Smooth muscle cell (in vitro differentiated cells): ENCODE measurements at regions not wholly inside any gene's neighbourhood (a gene's known extent, or its start where the extent isn't known, plus 50 kb on each side); places are given as distances from the start of the nearest gene placed in this dataset.

Experiments used
- DNase-seq: peaks from one replicate; lab custom pipeline; 2025; ENCODE audit not compliant: unreplicated experiment; lab: John Stamatoyannopoulos, UW
- H2AFZ ChIP-seq: fragments of 200-600 bp; sonication (generic); 2 replicates; pipeline ENCODE4 v1.6.0; 2016; ENCODE audit warnings: antibody characterized with exemption, low read depth, mild to moderate bottlenecking
- H3F3A ChIP-seq: fragments of 200-600 bp; sonication (generic); 2 replicates; pipeline ENCODE4 v1.6.0; 2017; ENCODE audit warnings: antibody characterized with exemption, low read depth
- H3K27ac ChIP-seq: fragments of 200-600 bp; sonication (generic); 2 replicates; pipeline ENCODE4 v1.5.1; 2016; ENCODE audit warnings: low read depth, mild to moderate bottlenecking
- H3K27me3 ChIP-seq: fragments of 200-600 bp; sonication (generic); 2 replicates; pipeline ENCODE4 v1.6.1; 2016; ENCODE audit warnings: low read depth, mild to moderate bottlenecking
- H3K36me3 ChIP-seq: fragments of 200-600 bp; sonication (generic); 2 replicates; pipeline ENCODE4 v1.5.1; 2016; ENCODE audit warnings: low read depth
- H3K4me1 ChIP-seq: fragments of 200-600 bp; sonication (generic); 2 replicates; pipeline ENCODE4 v1.5.1; 2016; ENCODE audit warnings: low read depth
- H3K4me2 ChIP-seq: fragments of 200-600 bp; sonication (generic); 2 replicates; pipeline ENCODE4 v1.6.0; 2016; ENCODE audit warnings: mild to moderate bottlenecking
- H3K4me3 ChIP-seq: fragments of 200-600 bp; sonication (generic); 2 replicates; pipeline ENCODE4 v1.5.1; 2016; ENCODE audit warnings: mild to moderate bottlenecking
- H3K79me2 ChIP-seq: fragments of 200-600 bp; sonication (generic); 2 replicates; pipeline ENCODE4 v1.6.0; 2016; ENCODE audit warnings: low read depth, mild to moderate bottlenecking
- H3K9ac ChIP-seq: fragments of 200-600 bp; sonication (generic); 2 replicates; pipeline ENCODE4 v1.6.0; 2016; ENCODE audit warnings: low read depth
- H3K9me3 ChIP-seq: fragments of 200-600 bp; sonication (generic); replicated peaks from 2 replicates; pipeline ENCODE4 v1.5.1; 2016; ENCODE audit warnings: low read depth
- H4K20me1 ChIP-seq: fragments of 200-600 bp; sonication (generic); 2 replicates; pipeline ENCODE4 v1.6.0; 2016; ENCODE audit warnings: low read depth
- WGBS: methylation state at CpG from one replicate; pipeline ENCODE4 v1.1.7; 2016; ENCODE audit warnings: low lambda C conversion rate; 5-methylcytosine and 5-hydroxymethylcytosine counted together
- TF ChIP-seq, protein P1 (sequence below): fragments of 200-600 bp; sonication (generic); IDR thresholded peaks from 2 replicates; pipeline ENCODE4 v1.5.1; 2017; ENCODE audit warnings: borderline replicate concordance, mild to moderate bottlenecking, antibody characterized with exemption; ENCODE audit not compliant: insufficient read depth, poor library complexity, severe bottlenecking

GRCh38 chr2:2874805-2875204, 502.8 kb downstream of the EIPR1 start:
- Histone ChIP-seq H3K4me3 (no peak overlapping the region), H3K4me1 (no peaks in the 10 kb centered on the region), H2AFZ (no peak overlapping the region), H3K27ac (no peak overlapping the region), H3K79me2 (no peaks in the 10 kb centered on the region), H3F3A (no peaks in the 10 kb centered on the region), H4K20me1 (no peaks in the 10 kb centered on the region), H3K27me3 (no peaks in the 10 kb centered on the region), H3K36me3 (no peaks in the 10 kb centered on the region), H3K9ac (no peak overlapping the region), H3K9me3 (no peaks in the 10 kb centered on the region), H3K4me2 (no peak overlapping the region)
- TF ChIP-seq, protein P1, sequence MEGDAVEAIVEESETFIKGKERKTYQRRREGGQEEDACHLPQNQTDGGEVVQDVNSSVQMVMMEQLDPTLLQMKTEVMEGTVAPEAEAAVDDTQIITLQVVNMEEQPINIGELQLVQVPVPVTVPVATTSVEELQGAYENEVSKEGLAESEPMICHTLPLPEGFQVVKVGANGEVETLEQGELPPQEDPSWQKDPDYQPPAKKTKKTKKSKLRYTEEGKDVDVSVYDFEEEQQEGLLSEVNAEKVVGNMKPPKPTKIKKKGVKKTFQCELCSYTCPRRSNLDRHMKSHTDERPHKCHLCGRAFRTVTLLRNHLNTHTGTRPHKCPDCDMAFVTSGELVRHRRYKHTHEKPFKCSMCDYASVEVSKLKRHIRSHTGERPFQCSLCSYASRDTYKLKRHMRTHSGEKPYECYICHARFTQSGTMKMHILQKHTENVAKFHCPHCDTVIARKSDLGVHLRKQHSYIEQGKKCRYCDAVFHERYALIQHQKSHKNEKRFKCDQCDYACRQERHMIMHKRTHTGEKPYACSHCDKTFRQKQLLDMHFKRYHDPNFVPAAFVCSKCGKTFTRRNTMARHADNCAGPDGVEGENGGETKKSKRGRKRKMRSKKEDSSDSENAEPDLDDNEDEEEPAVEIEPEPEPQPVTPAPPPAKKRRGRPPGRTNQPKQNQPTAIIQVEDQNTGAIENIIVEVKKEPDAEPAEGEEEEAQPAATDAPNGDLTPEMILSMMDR = no peak
- 97% methylated on average over 8 of the region's 12 CpGs for WGBS
- DNase-seq = no peak

- Histone ChIP-seq H3K27ac (no peak overlapping the region), H3K4me3 (no peak overlapping the region), H3K79me2 (no peaks in the 10 kb centered on the region), H3K36me3 (no peaks in the 10 kb centered on the region), H3K4me2 (no peak overlapping the region), H3F3A (no peaks in the 10 kb centered on the region), H4K20me1 (no peaks in the 10 kb centered on the region), H2AFZ (no peak overlapping the region), H3K4me1 (no peaks in the 10 kb centered on the region), H3K9me3 (no peaks in the 10 kb centered on the region), H3K9ac (no peak overlapping the region), H3K27me3 (no peaks in the 10 kb centered on the region)
- no peak for DNase-seq
- 90% methylated on average over 10 of the region's 10 CpGs for WGBS
- TF ChIP-seq, protein P1 = no peak
Measured at GRCh38 chr2:2874341-2874740, 503.3 kb downstream of the EIPR1 start.

GRCh38 chr2:2873450-2873811, 504.2 kb downstream of the EIPR1 start:
- Histone ChIP-seq H3K4me3 (no peak overlapping the region), H3K36me3 (no peaks in the 10 kb centered on the region), H3K27ac (no peak overlapping the region), H3K4me1 (no peaks in the 10 kb centered on the region), H3F3A (no peaks in the 10 kb centered on the region), H3K9me3 (no peaks in the 10 kb centered on the region), H3K79me2 (no peaks in the 10 kb centered on the region), H3K9ac (no peak overlapping the region), H2AFZ (no peak overlapping the region), H3K27me3 (no peaks in the 10 kb centered on the region), H4K20me1 (no peaks in the 10 kb centered on the region), H3K4me2 (no peak overlapping the region)
- 87% methylated on average over 7 of the region's 7 CpGs for WGBS
- DNase-seq = no peak
- TF ChIP-seq, protein P1 = no peak

DNA sequence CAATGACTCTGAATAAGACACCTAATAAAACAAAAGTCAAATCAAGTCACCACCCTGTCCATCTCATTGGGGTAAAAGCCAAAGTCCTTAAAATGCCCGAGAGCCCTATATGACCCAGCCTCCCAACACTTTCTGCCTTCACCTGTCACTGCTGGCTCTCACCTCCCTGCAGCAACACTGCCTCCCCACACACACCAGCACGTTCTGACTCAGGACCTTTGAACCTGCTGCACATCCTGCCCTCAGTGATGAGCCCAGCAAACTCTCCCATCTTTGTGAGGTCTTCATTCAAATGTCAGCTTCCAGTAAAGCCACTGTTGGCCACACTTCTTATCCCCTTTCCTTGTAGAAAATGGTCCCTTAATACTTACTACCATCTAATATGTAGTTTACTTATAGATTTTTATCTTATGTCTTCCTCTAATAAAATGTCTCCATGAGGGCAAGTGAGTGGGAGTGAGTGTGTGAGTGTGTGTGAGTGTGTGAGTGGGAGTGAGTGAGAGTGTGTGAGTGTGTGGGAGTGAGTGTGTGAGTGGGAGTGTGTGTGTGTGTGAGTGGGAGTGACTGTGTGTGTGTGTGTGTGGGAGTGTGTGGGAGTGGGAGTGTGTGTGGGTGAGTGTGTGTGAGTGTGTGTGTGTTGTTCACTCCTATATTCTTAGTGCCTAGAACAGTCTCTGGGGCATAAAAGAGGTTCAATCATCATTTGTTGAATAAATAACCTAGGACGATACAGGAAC, 504.7 kb downstream of the EIPR1 start:
- no peaks in the 10 kb centered on the region for H3K27me3 ChIP-seq
- H3K4me2 ChIP-seq = no peak overlapping the region
- no peaks in the 10 kb centered on the region for H3K9me3 ChIP-seq
- no peak overlapping the region for H3K4me3 ChIP-seq
- no peaks in the 10 kb centered on the region for H3K4me1 ChIP-seq
- H3F3A ChIP-seq = no peaks in the 10 kb centered on the region
- no peak overlapping the region for H2AFZ ChIP-seq
- DNase-seq = no peak
- TF ChIP-seq, protein P1 = no peak
- H3K79me2 ChIP-seq = no peaks in the 10 kb centered on the region
- H3K27ac ChIP-seq = no peak overlapping the region
- no peaks in the 10 kb centered on the region for H4K20me1 ChIP-seq
- H3K9ac ChIP-seq = no peak overlapping the region
- H3K36me3 ChIP-seq = no peaks in the 10 kb centered on the region
- WGBS = 83% methylated on average over 3 of the region's 3 CpGs
